GM18517 (cell line): ENCODE measurements at regions not wholly inside any gene's neighbourhood (a gene's known extent, or its start where the extent isn't known, plus 50 kb on each side); places are given as distances from the start of the nearest gene placed in this dataset.
"Not testable (repeated sequence)": the region's sequence is repeated elsewhere in the genome, so short reads cannot be mapped to it uniquely, and the experiment has no call there.

Source experiments
- ATAC-seq: cut with Tn5 transposase; IDR thresholded peaks from one replicate; pipeline ENCODE4 v1.9.1; 2021; ENCODE audit warnings: mild to moderate bottlenecking, moderate library complexity; ENCODE audit not compliant: unreplicated experiment

GRCh38 chr18:78805840-78806239, 173.8 kb upstream of the SALL3 start:
- ATAC-seq: no peak

GRCh38 chr18:78807668-78808067, 171.9 kb upstream of the SALL3 start:
- ATAC-seq: no peak

GRCh38 chr18:78809845-78810244, 169.8 kb upstream of the SALL3 start:
- ATAC-seq: no peak

- ATAC-seq: no peak
Measured at GRCh38 chr18:78810706-78811105, 168.9 kb upstream of the SALL3 start.

- no peak for ATAC-seq
Measured at GRCh38 chr18:78812067-78812466, 167.6 kb upstream of the SALL3 start.

- ATAC-seq: no peak
Measured at GRCh38 chr18:78813156-78813555, 166.5 kb upstream of the SALL3 start.

- ATAC-seq: no peak
Measured at GRCh38 chr18:78813936-78814710, 165.5 kb upstream of the SALL3 start.

GRCh38 chr18:78814766-78815165, 164.9 kb upstream of the SALL3 start:
- no peak for ATAC-seq

GRCh38 chr18:78816114-78816513, 163.5 kb upstream of the SALL3 start:
- no peak for ATAC-seq

GRCh38 chr18:78816916-78817315, 162.7 kb upstream of the SALL3 start:
- no peak for ATAC-seq

GRCh38 chr18:78818495-78818894, 161.1 kb upstream of the SALL3 start:
- no peak for ATAC-seq

- no peak for ATAC-seq
Measured at GRCh38 chr18:78818961-78819360, 160.7 kb upstream of the SALL3 start.

- no peak for ATAC-seq
Measured at GRCh38 chr18:78820161-78820834, 159.3 kb upstream of the SALL3 start.

GRCh38 chr18:78821396-78821795, 158.2 kb upstream of the SALL3 start:
- no peak for ATAC-seq

- ATAC-seq: no peak
Measured at GRCh38 chr18:78822171-78822948, 157.3 kb upstream of the SALL3 start.

GRCh38 chr18:78822949-78823285, 156.7 kb upstream of the SALL3 start:
- ATAC-seq: no peak

GRCh38 chr18:78825168-78825567, 154.4 kb upstream of the SALL3 start:
- ATAC-seq: no peak

- ATAC-seq: no peak
Measured at GRCh38 chr18:78826631-78827030, 153.0 kb upstream of the SALL3 start.

- no peak for ATAC-seq
Measured at GRCh38 chr18:78827141-78827540, 152.5 kb upstream of the SALL3 start.

- no peak for ATAC-seq
Measured at GRCh38 chr18:78828131-78828530, 151.5 kb upstream of the SALL3 start.

GRCh38 chr18:78829026-78829425, 150.6 kb upstream of the SALL3 start:
- ATAC-seq: not testable (repeated sequence)

GRCh38 chr18:78830161-78830560, 149.5 kb upstream of the SALL3 start:
- no peak for ATAC-seq
